Gastroesophageal sphincter (tissue), 4 donors: ENCODE measurements at regions not wholly inside any gene's neighbourhood (a gene's known extent, or its start where the extent isn't known, plus 50 kb on each side); places are given as distances from the start of the nearest gene placed in this dataset.
"Not testable (repeated sequence)": the region's sequence is repeated elsewhere in the genome, so short reads cannot be mapped to it uniquely, and the experiment has no call there.

ENCODE experiments used
- ATAC-seq: fragments of 150-250 bp; one replicate; pipeline ENCODE4 v1.9.1; 2016; ENCODE audit warnings: mild to moderate bottlenecking, moderate library complexity
- H3K27ac ChIP-seq, 4 donors: fragments of 200-600 bp; sonication (generic) in 3 of 4; 1 replicate in 3 of 4; 2 replicates in 1 of 4; pipeline ENCODE4 v1.5.1; 2016 to 2019
- H3K27me3 ChIP-seq: fragments of 200-600 bp; sonication (generic); one replicate; pipeline ENCODE4 v1.5.1; 2019
- H3K36me3 ChIP-seq, 2 donors: fragments of 200-600 bp; sonication (generic); one replicate each; pipeline ENCODE4 v1.5.1; 2019; ENCODE audit warnings: control low read depth in 1 of 2
- H3K4me1 ChIP-seq, 3 donors: fragments of 200-600 bp; sonication (generic); 1 replicate in 2 of 3; 2 replicates in 1 of 3; pipeline ENCODE4 v1.5.1; 2016 to 2019; ENCODE audit warnings: control low read depth in 2 of 3
- H3K4me3 ChIP-seq, 2 donors: fragments of 200-600 bp; sonication (generic); one replicate each; pipeline ENCODE4 v1.5.1; 2019; ENCODE audit warnings: mild to moderate bottlenecking in 1 of 2, moderate library complexity in 1 of 2
- H3K9me3 ChIP-seq, 3 donors: fragments of 200-600 bp; sonication (generic); one replicate each; pipeline ENCODE4 v1.5.1; 2017 to 2019; ENCODE audit warnings: control low read depth in 2 of 3
- WGBS, 2 donors: methylation state at CpG; one replicate each; pipeline ENCODE4 v1.1.5; 2018; ENCODE audit warnings: low coverage in 1 of 2; 5-methylcytosine and 5-hydroxymethylcytosine counted together

DNA sequence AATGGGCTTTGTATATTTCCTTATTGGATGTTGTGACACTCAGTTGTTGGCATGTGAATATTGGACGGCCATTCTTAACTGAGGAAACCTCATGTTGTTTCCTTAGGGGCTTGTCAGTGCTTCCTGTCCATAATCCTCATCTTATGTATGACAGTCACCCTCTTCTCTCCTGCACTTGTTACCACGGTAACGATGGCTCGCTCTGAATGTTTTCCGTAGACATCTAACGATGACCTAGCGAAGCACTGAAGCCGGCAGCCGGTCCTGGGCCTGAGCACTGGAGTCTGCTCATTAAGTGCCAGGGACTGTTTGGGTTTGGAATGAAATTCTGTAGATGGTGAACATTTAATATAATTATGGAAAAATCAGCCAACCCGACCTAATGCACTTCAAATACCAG is 242.7 kb upstream of the NBPF12 start:
- H3K4me1 ChIP-seq, H3K27me3 ChIP-seq, ATAC-seq, H3K36me3 ChIP-seq, H3K27ac ChIP-seq, H3K9me3 ChIP-seq, H3K4me3 ChIP-seq: not testable (repeated sequence)
- WGBS, 2 donors, result 25 to 50% methylated on average over 1 of the region's 10 CpGs

DNA sequence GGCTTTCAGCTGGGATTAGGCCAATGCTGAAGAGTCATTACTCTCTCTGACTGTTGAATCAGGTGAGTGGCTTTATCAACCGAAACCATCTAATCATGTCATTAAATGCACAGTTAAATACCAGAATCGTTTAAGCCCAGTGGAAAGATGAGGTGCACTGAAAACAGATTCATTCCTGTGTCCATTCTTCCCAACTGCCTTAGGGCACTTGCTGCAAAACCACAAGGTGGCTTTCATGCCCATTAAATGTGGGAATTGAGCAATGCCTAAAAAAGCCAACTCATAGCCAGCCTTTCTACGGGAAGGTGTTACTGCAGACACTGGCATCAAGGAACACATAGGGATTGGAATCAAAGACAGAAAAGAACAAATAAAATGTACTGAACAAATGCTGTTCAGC is 246.3 kb upstream of the NBPF12 start:
- not testable (repeated sequence) for H3K9me3 ChIP-seq, ATAC-seq, H3K36me3 ChIP-seq, H3K27ac ChIP-seq, H3K4me1 ChIP-seq, H3K4me3 ChIP-seq, H3K27me3 ChIP-seq
- WGBS, 2 donors, result no CpG with 5 or more reads among the region's 3 CpGs

DNA sequence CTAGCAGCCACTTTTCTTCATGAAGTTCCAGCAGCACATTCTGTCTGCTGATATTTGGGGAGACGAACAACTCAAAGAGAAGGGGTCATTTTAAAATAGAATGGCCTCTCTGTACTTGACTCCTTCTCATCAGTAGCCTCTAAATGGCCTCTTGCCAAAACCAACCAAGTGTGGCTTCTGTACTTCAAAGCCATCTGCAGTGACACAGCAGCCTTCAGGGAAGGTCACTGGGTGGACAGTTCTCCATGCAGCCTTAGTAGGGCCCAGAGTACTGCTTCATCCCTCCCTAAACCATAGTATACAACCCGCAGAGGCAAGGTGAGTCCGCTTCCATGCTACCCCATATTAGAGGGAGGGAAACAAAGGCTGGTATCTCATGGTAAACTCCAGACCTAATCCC is 249.2 kb upstream of the NBPF12 start:
- not testable (repeated sequence) for H3K27ac ChIP-seq, H3K27me3 ChIP-seq, H3K4me1 ChIP-seq, H3K36me3 ChIP-seq, H3K9me3 ChIP-seq, H3K4me3 ChIP-seq, ATAC-seq
- WGBS, 2 donors, result no CpG with 5 or more reads among the region's 3 CpGs

DNA sequence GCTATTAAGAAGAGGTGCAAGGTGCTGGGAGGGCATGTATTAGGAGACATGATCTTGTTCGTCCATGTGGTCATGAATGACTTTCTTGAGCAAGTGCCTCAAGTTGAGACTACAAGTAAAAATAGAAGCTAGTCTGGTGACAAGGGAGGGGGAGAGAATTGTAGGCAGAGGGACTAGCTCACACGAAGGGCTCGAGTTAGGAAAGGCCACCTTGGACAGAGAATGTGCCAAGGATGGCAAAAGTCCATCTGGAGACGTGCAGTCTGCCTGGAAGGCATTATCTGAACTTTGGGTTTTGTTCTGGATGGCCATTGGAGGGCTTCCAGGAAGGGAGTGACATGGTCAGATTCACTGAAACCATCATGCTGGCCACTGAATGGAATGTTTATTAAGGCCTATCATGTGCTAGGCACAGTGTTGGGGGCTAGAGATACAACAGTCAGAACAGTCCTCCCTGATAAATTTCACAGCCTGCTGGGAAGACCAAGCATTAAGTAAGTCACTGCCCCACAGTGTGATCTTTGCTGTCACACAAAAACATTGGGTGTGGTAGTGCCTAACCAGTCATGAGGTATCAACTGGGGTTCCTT is 251.3 kb upstream of the NBPF12 start:
- not testable (repeated sequence) for ATAC-seq, H3K4me3 ChIP-seq, H3K4me1 ChIP-seq, H3K36me3 ChIP-seq, H3K27me3 ChIP-seq, H3K27ac ChIP-seq, H3K9me3 ChIP-seq
- WGBS, 2 donors, result 47% methylated on average over 3 of the region's 4 CpGs; no CpG with 5 or more reads in 1 of the 2 donors

DNA sequence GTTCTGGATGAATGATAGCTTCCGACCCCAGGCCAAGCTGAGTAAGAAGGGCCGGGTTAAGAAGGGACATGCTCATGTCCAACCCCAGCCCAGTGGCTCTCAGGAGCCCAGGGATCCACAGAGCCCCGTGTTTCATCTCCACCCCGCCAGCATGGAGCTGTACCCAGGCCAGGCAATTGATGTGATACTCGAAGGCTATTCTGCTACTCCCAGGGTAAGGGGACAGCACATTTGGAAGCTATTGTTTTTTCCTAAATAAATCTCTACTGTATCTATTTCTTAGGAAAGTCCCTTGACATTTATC is 255.0 kb upstream of the NBPF12 start:
- not testable (repeated sequence) for H3K36me3 ChIP-seq, ATAC-seq, H3K27ac ChIP-seq, H3K4me3 ChIP-seq, H3K27me3 ChIP-seq, H3K4me1 ChIP-seq, H3K9me3 ChIP-seq
- no CpG with 5 or more reads among the region's 5 CpGs for WGBS, 2 donors

DNA sequence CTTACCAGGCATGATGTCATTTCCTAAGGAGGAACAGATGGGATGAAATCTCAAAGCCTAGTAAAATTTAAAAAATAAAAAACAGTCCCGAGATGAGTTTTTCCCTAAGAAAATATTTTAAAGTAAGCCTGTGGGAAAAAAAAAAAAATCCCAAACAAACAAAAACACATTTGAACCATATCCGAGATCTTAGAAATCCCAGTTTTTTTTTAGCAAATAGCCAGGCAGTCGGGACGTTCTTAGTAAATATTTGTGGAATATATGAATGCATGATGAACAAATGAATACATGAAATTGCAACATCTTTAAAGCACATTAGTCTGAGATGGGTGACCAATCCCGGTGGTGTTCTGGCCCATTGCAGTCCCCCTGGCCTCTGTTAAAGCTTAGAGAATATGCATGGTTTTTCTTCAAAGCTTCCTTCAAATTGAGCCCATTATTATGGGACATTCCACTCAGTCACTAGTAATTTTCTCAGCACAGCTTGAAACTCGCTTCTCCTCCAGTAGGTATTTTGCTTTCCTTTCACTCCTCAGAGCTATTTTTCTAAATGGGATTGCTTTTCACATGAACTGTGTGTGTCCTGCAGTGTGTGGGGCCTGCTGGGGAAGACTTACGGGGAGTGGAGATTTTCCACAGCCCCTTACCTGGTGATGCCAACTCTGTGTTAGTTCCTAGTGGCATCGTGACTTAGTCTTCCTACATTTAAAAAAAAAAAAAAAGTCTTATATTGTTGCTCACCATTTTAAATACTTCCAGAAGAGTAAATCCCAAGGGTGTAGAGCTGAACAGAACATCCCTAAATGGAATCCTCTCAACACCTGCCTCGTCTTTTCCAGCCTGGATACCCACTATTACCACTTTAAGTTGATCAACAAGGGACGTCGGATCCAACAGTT is 255.6 kb upstream of the NBPF12 start:
- not testable (repeated sequence) for H3K27ac ChIP-seq, H3K27me3 ChIP-seq, H3K4me3 ChIP-seq, ATAC-seq, H3K9me3 ChIP-seq, H3K36me3 ChIP-seq, H3K4me1 ChIP-seq
- WGBS, 2 donors, result 33 to 49% methylated on average over 1 to 6 of the region's 11 CpGs

DNA sequence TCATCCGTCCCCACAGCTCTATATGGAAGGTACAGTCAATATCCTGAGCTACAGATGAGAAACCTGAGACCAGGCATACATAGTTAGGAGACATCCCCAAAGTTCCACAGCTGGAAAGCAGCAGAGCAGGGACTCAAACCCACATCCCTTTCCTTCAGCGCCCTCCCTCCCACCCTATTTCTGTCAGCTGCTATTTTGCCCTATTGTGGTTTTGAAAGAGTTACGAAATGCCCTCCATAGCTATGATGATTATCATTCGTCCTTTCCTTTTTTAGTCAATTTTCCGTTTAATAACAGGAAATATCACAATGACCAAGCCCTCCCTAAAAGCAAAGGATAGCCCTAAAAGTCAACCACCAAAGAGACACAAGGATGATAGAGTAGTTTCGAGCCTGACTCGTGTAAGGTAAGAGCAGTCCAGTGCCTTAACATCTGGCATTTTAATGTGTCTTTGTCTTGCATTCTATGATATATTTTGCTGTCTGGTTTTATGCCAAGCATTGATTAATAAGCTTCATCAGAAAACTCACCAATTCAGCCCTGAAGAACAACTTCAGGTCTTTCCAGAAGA is 264.3 kb upstream of the NBPF12 start:
- ATAC-seq, H3K36me3 ChIP-seq, H3K9me3 ChIP-seq, H3K27me3 ChIP-seq, H3K4me1 ChIP-seq, H3K27ac ChIP-seq, H3K4me3 ChIP-seq: not testable (repeated sequence)
- WGBS, 2 donors, result 82% methylated on average over 1 of the region's 7 CpGs; no CpG with 5 or more reads in 1 of the 2 donors

DNA sequence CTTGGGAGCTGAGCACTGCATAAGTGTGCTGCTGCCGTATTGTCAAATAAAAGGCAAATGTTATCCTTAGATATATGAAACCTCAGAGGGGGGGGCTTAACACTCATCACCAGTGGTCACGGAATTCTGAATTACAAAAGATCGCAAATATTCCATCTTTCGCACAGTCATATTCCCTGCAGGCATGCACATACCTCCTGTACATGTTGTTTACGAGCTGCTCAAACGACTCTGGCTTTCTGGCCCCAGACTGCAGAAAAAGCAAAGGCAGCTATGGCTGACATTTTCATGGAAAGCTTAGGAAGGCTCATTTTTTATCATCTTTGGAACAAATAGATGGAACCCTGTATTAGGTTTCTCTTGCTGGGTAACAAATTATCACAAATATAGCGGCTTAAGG is 265.5 kb upstream of the NBPF12 start:
- not testable (repeated sequence) for H3K36me3 ChIP-seq, H3K4me3 ChIP-seq, H3K27me3 ChIP-seq, ATAC-seq, H3K4me1 ChIP-seq, H3K27ac ChIP-seq, H3K9me3 ChIP-seq
- 63% methylated on average over 2 of the region's 7 CpGs; no CpG with 5 or more reads in 1 of the 2 donors for WGBS, 2 donors

DNA sequence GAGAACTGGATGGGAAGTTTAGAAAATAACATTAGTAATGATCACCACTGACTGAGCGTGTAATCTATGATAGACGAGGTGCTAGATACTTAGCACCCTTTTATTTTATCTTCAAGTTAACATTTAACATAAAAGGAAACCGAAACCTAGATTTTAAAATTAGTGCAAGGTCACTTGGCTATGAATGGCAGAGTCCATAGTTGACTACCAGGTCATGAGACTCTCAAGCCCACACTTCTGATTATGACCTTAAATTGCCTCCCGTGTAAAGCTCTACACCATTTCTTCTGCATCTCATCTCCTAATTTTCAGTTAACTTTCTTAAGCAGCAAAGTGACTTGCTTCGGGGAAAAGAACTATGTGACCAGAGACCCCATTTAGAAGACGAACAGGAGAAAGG is 266.5 kb upstream of the NBPF12 start:
- not testable (repeated sequence) for H3K36me3 ChIP-seq, ATAC-seq, H3K9me3 ChIP-seq, H3K4me1 ChIP-seq, H3K4me3 ChIP-seq, H3K27me3 ChIP-seq, H3K27ac ChIP-seq
- 84 to 100% methylated on average over 2 to 3 of the region's 6 CpGs for WGBS, 2 donors

DNA sequence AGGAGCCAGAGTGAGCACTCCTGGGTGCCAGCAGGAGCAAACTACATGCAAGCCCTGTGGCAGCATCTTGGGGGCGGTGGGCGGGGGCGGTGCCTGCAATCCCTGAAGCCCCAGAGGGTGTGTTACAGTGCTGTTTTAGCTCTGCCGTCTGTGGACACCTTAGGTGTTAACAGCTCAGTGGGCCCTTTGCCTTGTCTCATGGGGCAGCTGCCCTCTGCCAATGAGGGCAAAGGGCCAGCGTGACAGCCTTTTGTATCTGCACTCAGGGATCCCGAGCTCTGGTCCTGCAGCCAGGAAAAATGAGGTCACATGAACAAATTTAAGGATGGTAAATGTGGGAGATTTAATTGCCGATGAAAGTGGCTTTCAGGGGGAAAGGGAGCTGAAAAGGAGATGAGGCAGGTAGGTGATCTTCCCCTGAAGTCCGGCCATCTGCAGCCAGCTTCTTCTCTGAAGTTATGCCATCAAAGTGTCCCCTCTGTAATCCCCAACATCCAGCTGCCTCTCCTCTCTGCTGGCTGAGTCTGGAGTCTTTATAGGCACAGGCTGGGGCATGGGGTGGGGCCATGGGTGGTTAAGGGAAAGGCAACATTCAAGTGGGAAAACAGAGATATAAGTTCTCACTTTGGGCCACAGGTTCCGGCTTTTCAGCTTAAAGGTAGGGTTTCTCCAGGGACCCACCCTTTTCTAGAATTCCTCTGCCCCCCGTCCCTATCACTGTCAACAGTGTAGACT is 267.1 kb upstream of the NBPF12 start:
- H3K27me3 ChIP-seq, H3K9me3 ChIP-seq, H3K4me1 ChIP-seq, ATAC-seq, H3K36me3 ChIP-seq, H3K27ac ChIP-seq, H3K4me3 ChIP-seq: not testable (repeated sequence)
- 100% methylated on average over 2 of the region's 10 CpGs for WGBS, 2 donors

DNA sequence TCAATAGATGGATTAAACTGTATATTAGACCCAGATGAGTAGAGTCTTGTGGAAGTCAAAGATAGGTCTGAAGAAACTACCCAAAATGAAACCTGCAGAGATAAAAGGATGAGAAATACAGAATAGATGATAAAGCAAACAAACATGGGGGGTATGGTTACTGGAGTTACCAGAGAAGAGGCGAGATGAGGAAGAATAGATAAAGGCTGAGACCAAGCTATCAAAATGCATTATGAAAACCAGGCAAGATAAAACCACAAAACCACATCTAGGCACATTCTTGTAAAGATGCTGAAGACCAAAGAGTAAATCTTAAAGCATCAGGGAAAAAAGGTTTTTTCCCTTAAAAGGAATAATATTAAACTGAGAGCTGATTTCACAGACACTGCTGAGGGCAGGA is 271.8 kb upstream of the NBPF12 start:
- not testable (repeated sequence) for H3K9me3 ChIP-seq, H3K27ac ChIP-seq, H3K4me3 ChIP-seq, H3K27me3 ChIP-seq, H3K4me1 ChIP-seq, H3K36me3 ChIP-seq, ATAC-seq
- WGBS, 2 donors, result no CpG with 5 or more reads among the region's 1 CpG

DNA sequence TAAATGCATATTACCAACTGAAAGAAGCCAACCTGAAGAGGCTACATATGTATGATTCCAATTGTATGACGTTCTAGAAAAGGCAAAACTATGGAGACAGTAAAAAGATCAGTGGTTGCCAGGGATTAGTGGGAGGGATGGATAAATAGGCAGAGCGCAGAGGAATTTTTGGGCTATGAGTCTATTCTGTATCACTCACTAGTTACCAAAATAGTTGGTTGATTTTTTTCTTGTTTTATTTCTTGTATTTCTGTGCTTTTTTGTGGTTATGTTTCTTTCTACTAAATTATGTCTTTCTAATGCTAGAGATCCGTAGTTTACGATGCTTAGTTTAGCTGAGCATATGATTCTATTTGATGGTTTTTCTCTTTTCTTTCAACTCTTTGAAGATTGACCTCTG is 277.9 kb upstream of the NBPF12 start:
- H3K9me3 ChIP-seq, H3K27me3 ChIP-seq, H3K36me3 ChIP-seq, ATAC-seq, H3K4me3 ChIP-seq, H3K4me1 ChIP-seq, H3K27ac ChIP-seq: not testable (repeated sequence)
- 87% methylated on average over 4 of the region's 4 CpGs; no CpG with 5 or more reads in 1 of the 2 donors for WGBS, 2 donors

DNA sequence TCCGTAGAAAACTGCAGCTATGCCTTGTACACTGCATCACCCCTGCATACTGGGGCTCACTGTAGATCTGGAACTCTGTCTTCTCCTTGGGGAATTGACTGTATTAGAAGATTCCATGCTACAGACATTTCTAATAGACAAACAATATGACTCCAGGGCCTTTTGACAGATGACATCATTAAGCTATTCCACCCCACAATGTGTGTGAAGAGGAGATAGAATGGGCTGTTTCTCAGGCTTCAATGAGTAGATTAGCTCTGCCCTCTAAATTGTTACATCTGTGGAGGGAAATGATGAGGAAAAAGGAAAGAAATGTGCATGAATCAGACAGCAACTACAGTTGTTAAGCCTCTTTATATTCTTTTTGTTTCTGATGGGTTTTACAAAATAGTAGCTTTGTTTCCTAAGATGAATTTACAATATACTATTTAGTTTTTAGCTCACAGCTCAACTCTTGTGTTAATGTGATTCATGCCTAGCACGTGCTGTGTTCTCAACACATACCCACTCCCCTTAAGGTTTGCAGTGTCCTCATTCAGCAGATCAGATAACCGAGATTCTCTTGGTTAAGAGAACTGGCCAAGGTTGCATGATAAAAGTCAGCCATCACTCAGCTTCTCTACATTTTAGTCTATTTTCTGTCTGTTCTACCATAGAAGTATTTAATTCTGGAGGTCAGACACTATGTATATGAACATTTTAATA is 281.6 kb upstream of the NBPF12 start:
- not testable (repeated sequence) for H3K36me3 ChIP-seq, ATAC-seq, H3K9me3 ChIP-seq, H3K4me3 ChIP-seq, H3K4me1 ChIP-seq, H3K27me3 ChIP-seq, H3K27ac ChIP-seq
- whole genome bisulfite sequencing, 2 donors, result no CpG with 5 or more reads among the region's 3 CpGs
